ENCODE measurements at regions not wholly inside any gene's neighbourhood (a gene's known extent, or its start where the extent isn't known, plus 50 kb on each side); places are given as distances from the start of the nearest gene placed in this dataset.

- TF ChIP-seq CTCF (IDR thresholded peaks at IDR 0.05): no peak
- no peak for TF ChIP-seq POLR2AphosphoS5 (IDR thresholded peaks at IDR 0.05)
- TF ChIP-seq POLR2A (IDR thresholded peaks at IDR 0.05): no peak
Observed at GRCh38 chr2:58350484-58350883, 109.4 kb upstream of the FANCL start.
